LNCaP clone FGC (cell line): ENCODE measurements at regions not wholly inside any gene's neighbourhood (a gene's known extent, or its start where the extent isn't known, plus 50 kb on each side); places are given as distances from the start of the nearest gene placed in this dataset.
"Not testable (repeated sequence)": the region's sequence is repeated elsewhere in the genome, so short reads cannot be mapped to it uniquely, and the experiment has no call there.

ENCODE experiments used
- DNase-seq: peaks from one replicate; pipeline ENCODE4 v3.0.0-alpha.2; 2011; ENCODE audit warnings: low read depth
- H3K4me3 ChIP-seq: 2 replicates; pipeline ENCODE4 v1.5.1; 2011; ENCODE audit warnings: mild to moderate bottlenecking, low read depth, low read length, control low read depth
- CTCF ChIP-seq: IDR thresholded peaks from 2 replicates; pipeline ENCODE4 v1.5.1; 2012; ENCODE audit warnings: mild to moderate bottlenecking; ENCODE audit not compliant: control insufficient read depth, insufficient read depth; ENCODE audit errors: extremely low read depth

DNA sequence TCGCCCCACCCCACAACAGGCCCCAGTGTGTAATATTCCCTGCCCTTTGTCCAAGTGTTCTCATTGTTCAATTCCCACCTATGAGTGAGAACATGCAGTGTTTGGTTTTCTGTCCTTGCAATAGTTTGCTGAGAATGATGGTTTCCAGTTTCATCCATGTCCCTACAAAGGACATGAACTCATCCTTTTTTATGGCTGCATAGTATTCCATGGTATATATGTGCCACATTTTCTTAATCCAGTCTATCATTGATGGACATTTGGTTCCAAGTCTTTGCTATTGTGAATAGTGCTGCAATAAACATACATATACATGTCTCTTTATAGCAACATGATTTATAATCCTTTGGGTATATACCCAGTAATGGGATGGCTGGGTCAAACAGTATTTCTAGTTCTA lies 132.7 kb downstream of the SNX10 start:
- not testable (repeated sequence) for DNase-seq, H3K4me3 ChIP-seq

DNA sequence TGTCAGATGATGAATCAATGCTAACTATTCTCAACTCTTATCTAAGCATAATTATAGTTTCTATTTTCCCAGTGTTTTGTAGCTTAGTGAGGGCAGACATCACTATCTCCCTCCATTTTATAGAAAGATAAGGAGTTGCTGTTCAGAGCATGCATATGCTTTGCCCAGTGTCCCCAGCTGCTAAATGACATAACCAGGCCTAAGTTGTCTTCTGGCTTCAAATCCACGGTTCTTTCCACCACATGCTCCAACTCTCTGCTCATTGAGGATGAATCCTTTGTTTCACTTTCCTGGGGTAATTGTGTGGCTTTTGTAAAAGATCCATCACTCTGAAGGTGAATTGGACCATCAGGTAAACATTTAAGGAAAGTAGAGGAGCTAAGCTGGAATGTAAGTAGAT lies 134.0 kb downstream of the SNX10 start:
- TF ChIP-seq CTCF: no peak

GRCh38 chr7:26426096-26426495 lies 134.4 kb downstream of the SNX10 start:
- DNase-seq: no peak
- no peak overlapping the region for H3K4me3 ChIP-seq
- TF ChIP-seq CTCF: no peak

More for the DNA sequence above, 134.0 kb downstream of the SNX10 start:
- no peak for DNase-seq
- no peak overlapping the region for H3K4me3 ChIP-seq

DNA sequence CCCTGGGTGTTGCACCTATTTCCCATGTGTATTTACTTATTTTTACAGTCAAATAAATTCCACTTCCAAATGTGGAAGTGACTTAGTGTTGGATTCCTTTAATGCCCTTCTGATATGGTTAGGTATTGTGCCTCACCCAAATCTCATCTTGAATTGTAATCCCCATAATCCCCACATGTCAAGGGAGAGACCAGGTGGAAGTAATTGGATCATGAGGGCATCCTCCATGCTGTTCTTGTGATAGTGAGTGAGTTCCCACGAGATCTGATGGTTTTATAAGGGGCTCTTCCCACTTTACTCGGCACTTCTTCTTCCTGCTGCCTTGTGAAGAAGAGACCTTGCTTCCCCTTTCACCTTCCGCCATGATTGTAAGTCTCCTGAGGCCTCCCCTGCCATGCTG lies 136.9 kb downstream of the SNX10 start:
- H3K4me3 ChIP-seq: no peak overlapping the region
- no peak for TF ChIP-seq CTCF
- no peak for DNase-seq

- TF ChIP-seq CTCF: no peak
- DNase-seq: no peak
- H3K4me3 ChIP-seq: no peak overlapping the region
These were observed 137.5 kb downstream of the SNX10 start for GRCh38 chr7:26429168-26429567.

- no peak for DNase-seq
- no peak for TF ChIP-seq CTCF
- no peak overlapping the region for H3K4me3 ChIP-seq
These were observed 143.3 kb downstream of the SNX10 start for GRCh38 chr7:26434974-26435373.

- no peak for DNase-seq
- TF ChIP-seq CTCF: no peak
These were observed 145.4 kb downstream of the SNX10 start for GRCh38 chr7:26437003-26437532.

More at GRCh38 chr7:26437003-26437532, 145.4 kb downstream of the SNX10 start:
- H3K4me3 ChIP-seq: no peak overlapping the region
